ENCODE measurements at regions not wholly inside any gene's neighbourhood (a gene's known extent, or its start where the extent isn't known, plus 50 kb on each side); places are given as distances from the start of the nearest gene placed in this dataset.

- Histone ChIP-seq H3K4me2 (no peak overlapping the region), H3K27ac (no peak overlapping the region), H4K20me1 (ENCODE audit: insufficient read depth) (no peaks in the 10 kb centered on the region), H3K4me1 (replicated peaks; ENCODE audit: insufficient read depth) (no peaks in the 10 kb centered on the region), H3K27me3 (ENCODE audit: insufficient read depth, low read depth) (no peaks in the 10 kb centered on the region), H2AFZ (no peak overlapping the region), H3K4me3 (no peak overlapping the region), H3K9me3 (ENCODE audit: insufficient read depth, low read depth) (no peaks in the 10 kb centered on the region), H3K9me2 (ENCODE audit: insufficient read depth) (no peaks in the 10 kb centered on the region), H3K36me3 (ENCODE audit: low read depth) (no peaks in the 10 kb centered on the region), H3K79me2 (ENCODE audit: low read depth) (no peaks in the 10 kb centered on the region), H3F3A (ENCODE audit: insufficient read depth, low read depth) (no peaks in the 10 kb centered on the region)
- ChIA-PET CTCF (no interaction called here), POLR2A (ENCODE audit: unreplicated experiment) (no interaction called here)
- TF ChIP-seq EZH2 (IDR thresholded peaks at IDR 0.05; ENCODE audit: low read depth), result no peak
- TF ChIP-seq, protein P1, sequence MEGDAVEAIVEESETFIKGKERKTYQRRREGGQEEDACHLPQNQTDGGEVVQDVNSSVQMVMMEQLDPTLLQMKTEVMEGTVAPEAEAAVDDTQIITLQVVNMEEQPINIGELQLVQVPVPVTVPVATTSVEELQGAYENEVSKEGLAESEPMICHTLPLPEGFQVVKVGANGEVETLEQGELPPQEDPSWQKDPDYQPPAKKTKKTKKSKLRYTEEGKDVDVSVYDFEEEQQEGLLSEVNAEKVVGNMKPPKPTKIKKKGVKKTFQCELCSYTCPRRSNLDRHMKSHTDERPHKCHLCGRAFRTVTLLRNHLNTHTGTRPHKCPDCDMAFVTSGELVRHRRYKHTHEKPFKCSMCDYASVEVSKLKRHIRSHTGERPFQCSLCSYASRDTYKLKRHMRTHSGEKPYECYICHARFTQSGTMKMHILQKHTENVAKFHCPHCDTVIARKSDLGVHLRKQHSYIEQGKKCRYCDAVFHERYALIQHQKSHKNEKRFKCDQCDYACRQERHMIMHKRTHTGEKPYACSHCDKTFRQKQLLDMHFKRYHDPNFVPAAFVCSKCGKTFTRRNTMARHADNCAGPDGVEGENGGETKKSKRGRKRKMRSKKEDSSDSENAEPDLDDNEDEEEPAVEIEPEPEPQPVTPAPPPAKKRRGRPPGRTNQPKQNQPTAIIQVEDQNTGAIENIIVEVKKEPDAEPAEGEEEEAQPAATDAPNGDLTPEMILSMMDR (conservative IDR thresholded peaks at IDR 0.05), result no peak
- no peak for DNase-seq
- BruUV-seq (replicated peaks), result no TSS peak
- intact Hi-C loops (cut with micrococcal nuclease; ENCODE audit: unreplicated experiment), result no loop called here
Measured at GRCh38 chr10:8568401-8568800, 513.9 kb downstream of the GATA3 start.

- Histone ChIP-seq H3K36me3 (ENCODE audit: low read depth) (no peaks in the 10 kb centered on the region), H3K79me2 (ENCODE audit: low read depth) (no peaks in the 10 kb centered on the region), H3K4me1 (replicated peaks; ENCODE audit: insufficient read depth) (peaks cover 5% of the 10 kb centered on the region), H3K9me3 (ENCODE audit: insufficient read depth, low read depth) (no peaks in the 10 kb centered on the region), H3K27me3 (ENCODE audit: insufficient read depth, low read depth) (no peaks in the 10 kb centered on the region), H3K9me2 (ENCODE audit: insufficient read depth) (no peaks in the 10 kb centered on the region), H3K27ac (no peak overlapping the region), H3F3A (ENCODE audit: insufficient read depth, low read depth) (no peaks in the 10 kb centered on the region), H4K20me1 (ENCODE audit: insufficient read depth) (no peaks in the 10 kb centered on the region), H2AFZ (no peak overlapping the region), H3K4me3 (no peak overlapping the region), H3K4me2 (no peak overlapping the region)
- intact Hi-C loops (cut with micrococcal nuclease; ENCODE audit: unreplicated experiment), result no loop called here
- no peak for DNase-seq
- CTCF ChIA-PET, result no interaction called here
- POLR2A ChIA-PET (ENCODE audit: unreplicated experiment), result no interaction called here
- no TSS peak for BruUV-seq (replicated peaks)
- TF ChIP-seq EZH2 (IDR thresholded peaks at IDR 0.05; ENCODE audit: low read depth), result no peak
- TF ChIP-seq, protein P1 (conservative IDR thresholded peaks at IDR 0.05), result no peak
Measured at GRCh38 chr10:8575620-8576019, 521.1 kb downstream of the GATA3 start.

GRCh38 chr10:8576281-8576680 is 521.8 kb downstream of the GATA3 start:
- DNase-seq, result no peak
- H3K27ac ChIP-seq, result no peak overlapping the region
- no peaks in the 10 kb centered on the region for H4K20me1 ChIP-seq (ENCODE audit: insufficient read depth)
- BruUV-seq (replicated peaks), result no TSS peak
- no peak for TF ChIP-seq EZH2 (IDR thresholded peaks at IDR 0.05; ENCODE audit: low read depth)
- TF ChIP-seq, protein P1 (conservative IDR thresholded peaks at IDR 0.05), result no peak
- no peaks in the 10 kb centered on the region for H3K9me2 ChIP-seq (ENCODE audit: insufficient read depth)
- peaks cover 11% of the 10 kb centered on the region for H3K4me1 ChIP-seq (replicated peaks; ENCODE audit: insufficient read depth)
- no peaks in the 10 kb centered on the region for H3K79me2 ChIP-seq (ENCODE audit: low read depth)
- POLR2A ChIA-PET (ENCODE audit: unreplicated experiment), result no interaction called here
- CTCF ChIA-PET, result no interaction called here
- intact Hi-C loops (cut with micrococcal nuclease; ENCODE audit: unreplicated experiment), result no loop called here
- no peak overlapping the region for H3K4me2 ChIP-seq
- H3K4me3 ChIP-seq, result no peak overlapping the region
- H2AFZ ChIP-seq, result no peak overlapping the region
- no peaks in the 10 kb centered on the region for H3K9me3 ChIP-seq (ENCODE audit: insufficient read depth, low read depth)
- no peaks in the 10 kb centered on the region for H3K36me3 ChIP-seq (ENCODE audit: low read depth)
- peaks cover 4% of the 10 kb centered on the region; the same call in 1 of the 2 replicates for H3F3A ChIP-seq (ENCODE audit: insufficient read depth, low read depth)
- no peaks in the 10 kb centered on the region for H3K27me3 ChIP-seq (ENCODE audit: insufficient read depth, low read depth)
